T follicular helper cell (primary cell): ENCODE measurements at regions not wholly inside any gene's neighbourhood (a gene's known extent, or its start where the extent isn't known, plus 50 kb on each side); places are given as distances from the start of the nearest gene placed in this dataset.

Experiments used
- DNase-seq: peaks from one replicate; pipeline ENCODE4 v3.0.0-alpha.2; 2020; ENCODE audit warnings: low read depth

GRCh38 chr18:76570856-76571255 is 75.8 kb upstream of the ZNF516 start:
- DNase-seq: no peak

GRCh38 chr18:76569644-76570419 is 74.8 kb upstream of the ZNF516 start:
- no peak for DNase-seq

GRCh38 chr18:76568731-76569130 is 73.7 kb upstream of the ZNF516 start:
- no peak for DNase-seq

- no peak for DNase-seq
These were observed 72.9 kb upstream of the ZNF516 start for GRCh38 chr18:76567835-76568445.

- no peak for DNase-seq
These were observed 71.9 kb upstream of the ZNF516 start for GRCh38 chr18:76566987-76567386.

GRCh38 chr18:76565238-76566173 is 70.5 kb upstream of the ZNF516 start:
- DNase-seq: no peak

GRCh38 chr18:76564655-76565237 is 69.7 kb upstream of the ZNF516 start:
- no peak for DNase-seq

GRCh38 chr18:76564117-76564516 is 69.1 kb upstream of the ZNF516 start:
- DNase-seq: no peak

- DNase-seq: no peak
These were observed 67.5 kb upstream of the ZNF516 start for GRCh38 chr18:76562286-76563122.

GRCh38 chr18:76558881-76559667 is 64.0 kb upstream of the ZNF516 start:
- DNase-seq: no peak

- no peak for DNase-seq
These were observed 62.1 kb upstream of the ZNF516 start for GRCh38 chr18:76557026-76557575.

- DNase-seq: no peak
These were observed 59.6 kb upstream of the ZNF516 start for GRCh38 chr18:76554547-76555222.

- no peak for DNase-seq
These were observed 58.9 kb upstream of the ZNF516 start for GRCh38 chr18:76553715-76554546.

GRCh38 chr18:76548541-76548940 is 53.5 kb upstream of the ZNF516 start:
- no peak for DNase-seq

GRCh38 chr18:76547296-76547695 is 52.3 kb upstream of the ZNF516 start:
- DNase-seq: no peak

- no peak for DNase-seq
These were observed 51.4 kb upstream of the ZNF516 start for GRCh38 chr18:76546436-76546835.

GRCh38 chr18:76546088-76546435 is 51.0 kb upstream of the ZNF516 start:
- DNase-seq: no peak

- DNase-seq: no peak
These were observed 50.5 kb upstream of the ZNF516 start for GRCh38 chr18:76545433-76546087.
